Keratinocyte (primary cell): ENCODE measurements at regions not wholly inside any gene's neighbourhood (a gene's known extent, or its start where the extent isn't known, plus 50 kb on each side); places are given as distances from the start of the nearest gene placed in this dataset.

ENCODE experiments used
- CTCF ChIP-seq, 3 experiments: IDR thresholded peaks in 1 of 3; conservative IDR thresholded peaks in 1 of 3; optimal IDR thresholded peaks in 1 of 3; 2 replicates in 2 of 3; 3 replicates in 1 of 3; pipeline versions ENCODE3 to v1.5.1; 2011; ENCODE audit warnings: low read length in 3 of 3, mild to moderate bottlenecking in 3 of 3, moderate library complexity in 2 of 3, control low read depth in 1 of 3, inconsistent platforms in 1 of 3; ENCODE audit not compliant: insufficient read depth in 2 of 3; ENCODE audit errors: extremely low read depth in 1 of 3
- EZH2 ChIP-seq: IDR thresholded peaks from one replicate; pipeline ENCODE4 v1.6.1; 2012; ENCODE audit warnings: inconsistent platforms, mild to moderate bottlenecking, low read length, moderate library complexity

GRCh38 chr1:3978196-3978989 lies 78.3 kb upstream of the C1orf174 start:
- TF ChIP-seq EZH2 (no peak), CTCF (optimal IDR thresholded peaks at IDR 0.05 in 1 of 3, IDR thresholded peaks at IDR 0.05 in 1 of 3, conservative IDR thresholded peaks at IDR 0.05 in 1 of 3; ENCODE audit: extremely low read depth in 1 of 3, insufficient read depth in 2 of 3, low read length in 3 of 3) (no peak)
